22Rv1 (cell line): ENCODE measurements at regions not wholly inside any gene's neighbourhood (a gene's known extent, or its start where the extent isn't known, plus 50 kb on each side); places are given as distances from the start of the nearest gene placed in this dataset.

Experiments used
- H3K27ac ChIP-seq: fragments of 450-650 bp; 2 replicates; pipeline ENCODE4 v1.5.1; 2017
- ZFX ChIP-seq: fragments of 450-650 bp; IDR thresholded peaks from 2 replicates; pipeline ENCODE4 v1.6.1; 2017; ENCODE audit warnings: antibody characterized with exemption, borderline replicate concordance
- TF ChIP-seq, protein P1 (sequence below): fragments of 450-650 bp; IDR thresholded peaks from 2 replicates; pipeline ENCODE4 v1.5.1; 2017; ENCODE audit warnings: mild to moderate bottlenecking

DNA sequence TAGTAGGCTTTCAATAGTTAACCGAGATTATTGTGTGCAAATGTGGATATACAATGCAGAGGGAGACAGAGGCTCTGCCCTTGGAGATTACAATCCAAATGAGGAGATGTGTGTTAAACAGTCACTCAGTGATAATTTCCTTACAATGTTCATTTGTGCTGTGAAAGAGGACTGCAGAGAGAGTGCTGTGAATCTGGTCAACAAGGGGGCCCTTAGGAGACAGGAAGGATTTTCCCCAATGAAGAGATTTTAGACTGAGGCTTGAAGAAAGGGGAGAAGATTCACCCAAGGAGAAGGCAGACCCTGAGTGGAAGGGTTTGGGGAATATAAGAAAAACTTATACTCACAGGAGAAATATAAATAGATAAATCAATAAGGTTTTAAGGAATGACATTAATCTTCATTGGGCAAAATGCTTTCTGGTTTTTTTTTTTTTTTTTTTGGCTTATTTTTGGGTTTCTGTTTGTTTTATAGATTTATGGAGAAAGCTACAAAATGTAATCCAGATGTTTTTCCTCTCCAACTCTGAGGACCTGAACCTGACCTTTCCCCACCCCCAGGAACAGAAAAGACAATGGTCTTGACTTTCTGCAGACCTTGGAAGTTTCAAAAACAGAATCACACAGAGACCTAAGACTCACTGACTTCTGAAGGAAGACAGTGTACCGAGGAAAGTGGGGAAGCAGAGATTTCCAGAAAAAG lies 151.3 kb upstream of the SERPINE2 start:
- TF ChIP-seq, protein P1, sequence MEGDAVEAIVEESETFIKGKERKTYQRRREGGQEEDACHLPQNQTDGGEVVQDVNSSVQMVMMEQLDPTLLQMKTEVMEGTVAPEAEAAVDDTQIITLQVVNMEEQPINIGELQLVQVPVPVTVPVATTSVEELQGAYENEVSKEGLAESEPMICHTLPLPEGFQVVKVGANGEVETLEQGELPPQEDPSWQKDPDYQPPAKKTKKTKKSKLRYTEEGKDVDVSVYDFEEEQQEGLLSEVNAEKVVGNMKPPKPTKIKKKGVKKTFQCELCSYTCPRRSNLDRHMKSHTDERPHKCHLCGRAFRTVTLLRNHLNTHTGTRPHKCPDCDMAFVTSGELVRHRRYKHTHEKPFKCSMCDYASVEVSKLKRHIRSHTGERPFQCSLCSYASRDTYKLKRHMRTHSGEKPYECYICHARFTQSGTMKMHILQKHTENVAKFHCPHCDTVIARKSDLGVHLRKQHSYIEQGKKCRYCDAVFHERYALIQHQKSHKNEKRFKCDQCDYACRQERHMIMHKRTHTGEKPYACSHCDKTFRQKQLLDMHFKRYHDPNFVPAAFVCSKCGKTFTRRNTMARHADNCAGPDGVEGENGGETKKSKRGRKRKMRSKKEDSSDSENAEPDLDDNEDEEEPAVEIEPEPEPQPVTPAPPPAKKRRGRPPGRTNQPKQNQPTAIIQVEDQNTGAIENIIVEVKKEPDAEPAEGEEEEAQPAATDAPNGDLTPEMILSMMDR = no peak
- no peak for TF ChIP-seq ZFX
- no peak overlapping the region for H3K27ac ChIP-seq

DNA sequence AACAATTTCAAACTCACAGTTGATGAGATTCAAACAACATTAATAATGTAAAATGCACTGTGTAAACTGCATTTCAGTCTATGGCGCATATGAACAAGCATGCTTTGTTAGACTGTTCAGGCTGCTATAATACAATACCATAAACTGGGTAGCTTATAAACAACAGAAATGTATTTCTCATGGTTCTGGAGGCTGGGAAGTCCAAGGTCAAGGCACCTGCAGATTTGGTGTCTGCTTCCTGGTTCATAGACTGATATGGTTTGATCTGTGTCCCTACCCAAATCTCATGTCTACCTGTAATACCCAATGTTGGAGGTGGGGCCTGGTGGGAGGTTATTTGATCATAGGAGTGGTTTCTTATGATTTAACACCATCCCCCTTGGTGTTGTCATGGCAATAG lies 148.1 kb upstream of the SERPINE2 start:
- H3K27ac ChIP-seq = no peak overlapping the region
- TF ChIP-seq, protein P1 = no peak
- no peak for TF ChIP-seq ZFX

DNA sequence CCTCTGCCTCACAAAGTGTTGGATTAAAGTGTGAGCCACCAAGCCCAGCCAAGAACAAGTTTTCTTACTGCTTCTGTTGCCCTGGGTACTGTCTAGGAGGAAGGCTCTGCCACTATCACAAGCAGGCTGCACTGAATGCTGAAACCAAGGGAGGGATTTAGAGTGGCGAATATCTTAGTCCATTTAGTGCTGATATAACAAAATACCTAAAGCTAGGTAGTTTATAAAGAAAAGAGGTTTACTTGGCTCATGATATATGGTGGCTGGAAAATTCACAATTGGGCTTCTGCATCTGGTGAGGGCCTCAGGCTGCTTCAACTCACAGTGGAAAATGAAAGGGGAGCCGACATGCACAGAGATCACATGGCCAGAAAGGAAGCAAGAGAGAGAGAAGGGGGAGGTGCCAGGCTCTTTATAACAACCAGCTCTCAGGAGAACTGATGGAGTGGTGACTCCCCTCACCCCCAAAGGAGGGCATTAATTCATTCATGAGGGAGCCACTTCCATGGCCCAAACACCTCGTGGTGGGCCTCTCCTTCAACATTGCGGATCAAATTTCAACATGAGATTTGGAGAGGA lies 146.0 kb upstream of the SERPINE2 start:
- H3K27ac ChIP-seq = no peak overlapping the region
- TF ChIP-seq, protein P1 = no peak
- no peak for TF ChIP-seq ZFX

DNA sequence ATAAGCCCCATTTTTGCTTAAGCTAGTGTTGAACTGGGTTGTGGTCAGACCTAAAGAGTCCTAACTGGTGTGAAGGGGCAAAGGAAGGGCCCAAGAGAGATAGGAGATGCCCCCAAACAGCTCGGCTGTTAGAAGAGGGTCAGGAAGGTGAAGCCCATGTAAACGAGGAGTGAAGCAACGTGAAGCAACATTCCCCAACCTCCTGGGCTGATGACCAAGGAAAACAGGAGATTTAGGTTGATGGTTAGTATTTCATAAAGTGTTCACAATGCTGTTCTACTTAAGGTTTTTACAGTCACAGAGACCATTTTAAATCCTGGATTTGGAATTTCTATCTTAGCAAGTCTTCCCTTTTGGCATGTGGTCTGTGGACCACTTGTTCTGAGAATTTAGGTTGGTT lies 144.0 kb upstream of the SERPINE2 start:
- TF ChIP-seq ZFX = no peak
- TF ChIP-seq, protein P1 = no peak
- no peak overlapping the region for H3K27ac ChIP-seq

DNA sequence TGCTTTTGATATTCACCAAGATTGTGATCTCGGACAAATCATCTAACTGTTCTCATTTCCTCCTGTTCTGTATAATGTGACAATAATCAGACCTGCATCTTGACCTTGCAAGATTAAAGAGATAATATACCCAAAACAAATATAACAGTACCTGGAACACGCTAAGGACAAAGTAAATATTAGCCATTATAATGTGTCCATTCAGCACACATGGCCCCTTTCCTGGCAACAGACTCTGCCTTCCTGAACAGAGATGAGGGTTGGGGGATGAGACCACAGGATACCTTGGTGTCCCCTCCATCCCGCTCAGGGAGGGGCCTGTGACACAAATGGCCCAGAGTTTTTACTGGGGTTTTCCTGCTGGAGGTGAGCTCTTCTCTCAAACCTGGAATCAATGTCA lies 143.4 kb upstream of the SERPINE2 start:
- H3K27ac ChIP-seq = no peak overlapping the region
- no peak for TF ChIP-seq ZFX
- TF ChIP-seq, protein P1 = no peak

DNA sequence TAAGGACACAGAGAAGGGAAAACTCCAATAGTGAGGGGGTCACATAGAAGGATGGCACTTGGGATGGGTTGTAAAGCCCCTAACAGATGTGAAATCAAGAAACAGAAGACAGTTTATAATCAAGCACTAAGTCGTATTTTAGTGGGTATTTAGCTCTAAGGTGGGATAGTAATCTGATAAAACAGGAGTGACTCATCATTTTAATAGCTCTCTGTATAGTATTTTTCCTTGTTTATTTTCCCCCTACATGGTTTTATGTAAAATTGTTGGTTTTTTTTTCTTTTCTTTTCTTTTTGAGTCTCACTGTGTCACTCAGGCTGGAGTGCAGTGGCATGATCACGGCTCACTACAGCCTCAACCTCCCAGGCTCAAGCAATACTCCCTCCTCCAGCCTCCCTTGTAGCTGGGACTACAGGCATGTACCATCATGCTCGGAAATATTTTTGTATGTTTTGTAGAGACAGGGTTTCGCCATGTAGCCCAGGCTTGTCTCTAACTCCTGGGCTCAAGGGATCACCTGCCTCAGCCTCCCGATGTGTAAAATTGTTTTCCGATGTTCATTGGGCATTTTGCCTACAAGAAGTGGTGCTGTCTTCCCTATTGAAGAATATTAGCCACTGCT lies 142.6 kb upstream of the SERPINE2 start:
- TF ChIP-seq, protein P1 = no peak
- no peak for TF ChIP-seq ZFX
- H3K27ac ChIP-seq = no peak overlapping the region

DNA sequence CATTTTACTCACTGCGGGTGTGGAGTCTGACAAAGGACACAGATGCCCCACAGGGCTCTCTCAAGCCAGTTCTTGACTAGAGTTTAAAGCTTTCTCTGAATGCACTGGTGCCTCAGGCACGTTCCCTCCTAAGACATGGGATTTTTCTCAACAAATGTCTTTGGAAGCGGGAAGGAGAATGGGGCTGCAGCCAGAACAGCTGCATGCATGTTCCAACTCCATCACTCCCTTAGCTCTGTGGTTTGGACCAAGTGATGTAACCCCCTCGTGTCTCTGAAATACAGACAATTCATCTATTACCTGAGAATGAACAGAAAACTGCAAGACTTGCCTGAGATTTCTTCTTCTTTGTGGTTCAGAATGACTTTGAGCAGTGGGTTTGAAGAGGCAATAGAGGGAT lies 141.7 kb upstream of the SERPINE2 start:
- TF ChIP-seq, protein P1 = no peak
- TF ChIP-seq ZFX = no peak
- no peak overlapping the region for H3K27ac ChIP-seq
